Fibroblast of upper back skin (primary cell): ENCODE measurements at regions not wholly inside any gene's neighbourhood (a gene's known extent, or its start where the extent isn't known, plus 50 kb on each side); places are given as distances from the start of the nearest gene placed in this dataset.
"Not testable (repeated sequence)": the region's sequence is repeated elsewhere in the genome, so short reads cannot be mapped to it uniquely, and the experiment has no call there.

Experiments used
- DNase-seq: peaks from one replicate; pipeline ENCODE4 v3.0.0-alpha.2; 2013

DNA sequence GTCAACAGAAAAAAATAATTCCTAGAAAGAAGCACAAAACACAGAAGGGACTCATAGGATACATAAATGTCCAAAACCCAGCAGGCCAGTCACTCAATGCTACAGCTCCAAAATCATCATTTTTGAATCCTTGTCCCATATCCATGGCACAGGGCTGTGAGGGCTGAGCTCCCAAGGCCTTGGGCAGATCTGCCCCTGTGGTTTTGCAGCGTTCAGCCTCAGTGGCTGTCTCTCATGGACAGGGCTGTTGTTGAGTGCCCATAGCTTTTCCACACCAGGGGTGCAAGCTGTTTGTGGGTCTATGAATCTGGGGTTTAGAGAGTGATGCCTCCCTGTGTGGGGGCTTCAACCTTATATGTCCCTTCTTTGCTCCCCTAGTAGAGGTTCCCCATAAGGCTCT is 243.2 kb downstream of the CWH43 start:
- DNase-seq = not testable (repeated sequence)

DNA sequence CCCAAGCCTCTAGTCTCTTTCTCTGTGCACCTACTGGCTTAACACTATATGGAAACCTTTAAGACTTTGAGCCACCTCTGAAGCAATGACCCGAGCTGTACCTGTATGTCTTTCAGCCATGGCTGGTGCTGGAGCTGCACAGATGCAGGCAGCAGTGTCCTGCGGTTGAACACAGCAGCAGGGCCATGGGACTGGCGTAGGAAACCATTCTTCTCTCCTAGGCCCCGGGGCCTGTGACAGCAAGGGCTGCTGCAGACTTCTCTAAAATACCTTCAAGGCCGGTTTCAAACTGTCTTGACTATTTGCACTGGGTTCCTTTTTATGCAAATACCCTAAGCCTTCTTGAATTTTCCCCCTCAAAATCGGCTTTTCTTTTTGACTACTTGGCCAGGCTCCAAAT is 243.6 kb downstream of the CWH43 start:
- not testable (repeated sequence) for DNase-seq

DNA sequence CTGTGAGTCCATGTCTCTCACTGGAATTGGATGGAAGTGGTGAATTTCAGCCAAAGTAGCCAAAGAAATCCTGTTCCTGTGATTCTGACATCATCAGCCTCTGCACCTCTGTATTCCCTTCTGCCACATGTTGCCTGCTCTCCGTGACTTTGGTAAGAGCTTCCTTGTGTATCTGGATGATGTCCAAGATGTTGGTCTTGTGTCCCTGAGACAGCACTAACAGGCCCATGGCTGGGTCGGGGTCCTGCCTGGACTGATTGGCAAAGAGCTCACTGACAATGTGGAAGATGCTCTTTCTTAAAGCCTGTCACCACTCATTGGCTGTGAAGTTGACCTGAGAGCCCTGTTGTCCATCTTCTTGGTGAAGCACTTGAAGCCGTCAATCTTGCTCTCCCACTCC is 247.3 kb downstream of the CWH43 start:
- not testable (repeated sequence) for DNase-seq

DNA sequence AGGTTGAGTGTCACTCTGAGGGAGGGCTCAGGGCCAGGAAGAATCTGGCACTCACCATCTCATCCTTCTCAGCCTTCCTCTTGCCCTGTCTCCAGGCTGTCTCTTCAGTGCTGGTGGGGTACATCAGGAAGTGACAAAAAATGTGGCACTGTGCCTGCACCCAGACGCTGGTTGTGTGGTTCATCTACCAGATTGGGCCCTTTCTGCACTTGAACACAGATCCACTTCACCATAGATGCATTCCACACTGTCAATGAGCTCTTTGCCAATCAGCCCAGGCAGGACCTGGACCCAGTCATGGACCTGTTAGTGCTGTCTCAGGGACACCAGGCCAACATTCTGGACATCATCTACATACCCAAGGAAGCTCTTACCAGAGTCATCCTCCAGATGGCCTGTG is 247.7 kb downstream of the CWH43 start:
- not testable (repeated sequence) for DNase-seq

DNA sequence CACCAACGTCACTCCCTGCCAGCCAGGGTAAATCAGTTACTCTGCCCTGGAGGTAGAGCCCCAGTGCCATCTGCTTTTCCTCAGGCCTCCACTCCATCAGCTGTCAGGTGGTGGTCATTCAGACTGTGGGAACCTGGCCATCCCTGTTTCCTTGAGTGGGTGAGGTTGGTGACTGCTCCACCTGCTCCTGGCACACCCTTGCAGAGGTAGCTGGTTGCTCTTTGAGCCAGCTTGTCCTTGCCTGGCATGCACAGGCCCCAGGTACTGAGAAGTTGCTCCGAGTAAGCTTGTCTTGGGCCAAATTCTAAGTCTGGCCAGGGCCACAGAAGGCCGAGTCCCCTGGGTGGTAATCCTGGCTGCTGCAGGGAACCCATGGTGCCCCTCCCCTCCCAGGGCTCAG is 248.3 kb downstream of the CWH43 start:
- DNase-seq = not testable (repeated sequence)

DNA sequence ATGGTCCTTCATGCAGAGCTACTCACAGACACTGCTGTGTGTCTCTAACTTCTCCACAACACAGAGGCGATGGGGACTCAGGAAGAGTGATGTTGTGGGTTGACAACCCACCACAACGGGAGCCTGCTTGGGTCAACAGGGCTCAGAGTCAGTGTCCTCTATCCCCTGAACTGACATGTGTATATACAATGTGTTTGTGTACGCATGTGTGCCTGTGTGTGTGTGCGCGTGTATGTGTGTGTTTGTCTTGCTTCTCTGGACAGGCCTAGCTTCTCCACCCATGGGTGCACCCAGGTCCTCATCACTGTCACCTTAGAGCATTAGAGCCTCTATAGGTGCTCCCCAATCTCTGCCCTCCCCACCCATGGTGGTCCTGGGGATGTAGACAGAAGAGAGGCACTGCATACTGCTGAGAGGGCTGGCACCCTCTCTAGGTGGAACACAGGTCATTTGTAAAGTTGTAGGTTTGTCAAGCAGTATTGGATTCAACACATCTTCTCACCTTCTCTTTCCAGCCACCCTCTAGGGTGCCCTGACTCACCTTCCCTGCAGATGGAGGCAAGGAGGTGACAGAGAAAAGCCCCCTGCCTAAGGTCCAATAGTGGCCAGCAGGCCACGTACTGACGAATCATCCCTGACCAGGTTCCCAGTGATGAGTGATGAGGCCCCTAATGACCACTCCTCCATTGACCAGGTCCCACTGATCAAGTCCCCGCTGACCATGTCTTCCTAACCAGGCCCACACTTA is 249.5 kb downstream of the CWH43 start:
- not testable (repeated sequence) for DNase-seq

DNA sequence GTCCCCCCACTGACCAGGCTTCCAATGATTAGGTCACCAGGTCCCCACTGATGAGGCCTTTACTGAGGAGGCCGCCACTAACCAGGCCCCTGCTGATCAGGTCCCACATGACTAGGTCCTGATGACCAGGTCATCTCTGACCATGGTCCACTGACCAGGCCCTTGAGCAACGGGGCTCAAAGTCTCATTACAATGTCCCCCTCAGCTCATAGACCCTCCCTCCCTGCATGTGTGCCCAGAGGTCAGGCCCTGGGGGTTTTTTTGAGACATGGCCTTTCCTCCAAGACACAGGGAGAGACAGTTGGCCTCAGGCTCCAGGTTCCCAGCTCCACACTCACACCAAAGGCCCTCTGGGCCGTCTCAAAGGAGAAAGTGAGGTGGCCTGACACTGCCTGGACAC is 250.4 kb downstream of the CWH43 start:
- not testable (repeated sequence) for DNase-seq

DNA sequence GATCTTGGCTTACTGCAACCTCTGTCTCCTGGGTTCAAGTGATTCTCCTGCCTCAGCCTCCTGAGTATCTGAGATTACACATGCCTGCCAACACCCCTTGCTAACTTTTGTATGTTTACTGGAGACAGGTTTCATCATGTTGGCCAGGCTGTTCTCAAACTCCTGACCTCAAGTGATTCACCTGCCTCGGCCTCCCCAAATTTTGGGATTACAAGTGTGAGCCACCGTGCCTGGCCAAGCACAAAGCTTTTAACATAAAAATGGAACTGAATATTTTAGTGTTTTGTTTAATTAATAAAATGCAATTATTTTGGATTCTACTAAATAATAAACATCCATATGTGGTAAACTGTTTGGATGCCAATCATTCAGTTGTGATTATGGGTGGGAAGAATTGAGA is 255.2 kb downstream of the CWH43 start:
- DNase-seq = not testable (repeated sequence)

DNA sequence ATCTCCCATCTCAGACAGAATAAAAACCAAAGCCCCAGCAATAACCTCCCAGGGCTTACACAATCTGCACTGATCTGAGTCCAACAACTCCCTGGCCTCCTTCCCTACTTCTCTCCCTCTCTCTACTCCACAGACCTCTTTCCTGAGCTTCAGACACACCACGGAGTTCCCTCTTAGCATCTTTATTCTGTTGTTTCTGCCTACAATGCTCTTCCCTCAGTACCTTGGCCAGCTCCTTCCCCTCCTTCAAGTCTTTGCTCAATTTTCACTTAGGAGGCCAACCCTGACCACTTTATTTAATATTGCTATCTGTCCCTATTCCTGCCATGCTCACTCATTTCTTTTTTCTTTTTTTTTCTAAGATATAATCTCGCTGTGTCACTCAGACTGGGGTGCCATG is 276.7 kb downstream of the CWH43 start:
- not testable (repeated sequence) for DNase-seq

DNA sequence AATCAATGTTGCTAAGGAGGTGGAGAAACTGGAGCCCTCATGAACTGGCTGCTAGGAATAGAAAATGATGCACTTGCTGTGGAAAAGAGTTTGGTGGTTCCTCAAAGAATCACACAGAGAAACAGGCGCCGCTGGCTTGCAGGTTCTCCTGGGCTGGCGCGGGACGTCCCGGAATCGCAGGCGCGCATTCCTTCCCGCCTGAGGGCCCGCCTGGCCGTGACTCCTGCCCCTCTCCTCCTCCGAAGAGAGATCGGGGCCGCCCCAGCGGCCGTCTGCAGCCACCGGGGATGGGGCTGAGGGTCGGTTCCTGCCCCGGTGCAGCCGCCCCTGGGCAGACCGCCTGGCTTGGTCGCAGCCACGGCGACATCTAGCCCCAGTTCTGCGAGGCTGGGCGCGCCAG is 284.4 kb downstream of the CWH43 start:
- not testable (repeated sequence) for DNase-seq

DNA sequence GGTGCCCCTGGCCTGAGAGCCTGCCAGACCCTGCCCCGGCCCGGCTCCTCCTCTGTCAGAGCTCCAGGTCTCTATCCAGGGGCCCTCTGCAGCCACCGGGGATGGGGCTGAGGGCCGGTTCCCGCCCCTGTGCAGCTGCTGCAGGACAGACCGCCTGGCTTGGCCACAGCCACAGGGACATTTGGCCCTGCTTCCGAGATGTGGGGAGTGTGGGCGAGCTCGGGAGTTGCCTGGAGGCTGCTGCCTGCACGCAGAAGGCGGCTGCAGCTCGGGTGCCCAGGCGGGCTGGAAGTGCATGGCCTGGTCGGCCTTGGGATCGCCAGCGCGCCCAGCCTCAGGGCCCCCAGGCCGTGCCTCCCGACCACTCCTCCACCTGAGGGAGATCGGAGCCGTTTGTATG is 284.8 kb downstream of the CWH43 start:
- DNase-seq = not testable (repeated sequence)

DNA sequence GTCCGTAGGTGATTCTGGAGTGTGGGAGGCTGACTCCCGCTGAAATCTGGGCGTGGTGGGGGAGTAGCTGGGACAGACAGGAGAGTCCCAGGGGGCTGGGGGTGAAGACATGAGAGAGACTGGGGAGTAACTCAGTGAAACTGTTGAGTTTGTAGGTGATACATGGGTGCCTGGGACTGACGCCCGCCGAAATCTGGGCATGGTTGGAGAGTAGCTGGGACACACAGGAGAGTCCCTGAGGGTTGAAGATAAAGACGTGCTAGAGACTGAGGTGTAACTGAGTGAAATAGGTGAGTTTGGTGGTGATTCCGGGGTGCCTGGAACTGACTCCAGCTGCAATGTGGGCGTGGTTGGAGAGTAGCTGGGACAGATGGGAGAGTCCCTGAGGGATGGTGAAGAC is 299.8 kb downstream of the CWH43 start:
- not testable (repeated sequence) for DNase-seq

DNA sequence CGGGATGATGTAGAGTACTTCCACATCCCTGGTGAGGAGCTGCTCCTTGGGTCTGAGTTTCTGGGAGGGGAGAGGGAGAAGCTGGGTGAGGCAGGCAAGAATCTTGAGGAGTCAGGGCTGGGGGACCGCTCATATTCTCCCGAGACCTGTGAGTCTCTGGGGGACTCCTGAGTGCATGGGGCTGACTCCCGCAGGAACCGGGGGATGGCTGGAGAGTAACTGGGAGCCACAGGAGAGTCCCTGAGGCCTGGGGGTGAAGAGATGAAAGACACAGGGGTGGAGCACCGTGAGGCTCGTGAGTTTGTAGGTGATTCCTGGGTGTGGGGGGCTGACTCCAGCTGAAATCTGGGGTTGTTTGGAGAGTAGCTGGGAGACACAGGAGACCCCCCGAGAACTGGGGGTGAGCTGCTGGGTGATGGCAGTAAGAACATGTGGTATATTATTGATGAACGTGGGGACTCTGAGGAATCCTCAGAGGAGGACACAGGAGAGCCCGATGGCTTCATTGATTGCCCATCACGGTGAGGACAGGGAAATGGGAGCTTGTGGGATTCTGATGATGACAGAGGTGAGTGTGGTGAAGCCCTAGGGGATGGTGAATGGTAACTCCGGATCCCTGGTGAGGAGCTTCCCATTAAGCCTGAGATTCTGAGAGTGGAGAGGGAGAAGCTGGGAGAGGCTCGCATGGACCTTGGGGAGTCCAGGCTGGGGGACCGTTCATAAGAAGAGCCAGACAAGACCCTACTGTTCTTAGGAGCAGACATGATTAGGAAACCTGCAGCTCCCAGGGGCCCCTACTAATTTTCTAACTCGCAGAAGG is 301.1 kb downstream of the CWH43 start:
- not testable (repeated sequence) for DNase-seq

DNA sequence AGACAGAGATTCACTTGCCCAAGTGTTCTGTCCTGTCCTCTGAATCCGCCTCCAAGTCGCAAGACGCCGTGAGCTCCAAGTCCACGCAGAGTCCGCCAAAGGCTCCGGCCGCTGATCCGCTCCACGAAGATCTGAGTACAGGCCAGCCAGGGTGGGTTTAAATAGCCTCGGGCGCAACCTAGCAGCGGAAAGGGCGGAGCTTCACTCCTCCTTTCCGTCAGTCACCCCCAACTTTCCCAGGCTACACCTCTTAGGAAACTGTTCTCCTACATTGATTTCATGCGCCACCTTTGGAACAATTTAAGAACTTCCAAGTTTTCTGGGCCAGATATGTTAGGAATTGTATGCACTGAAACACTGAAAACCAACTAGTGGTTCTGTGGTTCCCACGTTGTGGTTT is 301.8 kb downstream of the CWH43 start:
- DNase-seq = not testable (repeated sequence)

DNA sequence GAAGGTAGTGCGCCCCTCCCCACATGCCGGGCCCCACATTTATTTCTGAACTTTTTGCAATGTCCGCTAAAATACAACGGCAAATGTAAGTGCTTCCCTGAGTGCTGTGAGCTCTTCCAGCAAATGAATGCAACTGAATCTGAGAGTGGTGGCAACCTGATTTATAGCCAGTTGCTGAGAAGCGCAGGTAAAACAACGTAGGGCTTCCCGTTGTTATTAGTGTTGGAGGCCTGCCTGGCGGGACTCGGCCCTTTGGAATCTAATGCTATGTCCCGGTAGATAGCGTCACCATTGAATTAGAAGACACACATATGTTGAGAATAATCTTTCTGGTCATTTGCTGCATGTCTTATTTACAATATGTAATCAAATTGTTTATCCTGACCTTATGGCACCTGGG is 302.7 kb downstream of the CWH43 start:
- not testable (repeated sequence) for DNase-seq

DNA sequence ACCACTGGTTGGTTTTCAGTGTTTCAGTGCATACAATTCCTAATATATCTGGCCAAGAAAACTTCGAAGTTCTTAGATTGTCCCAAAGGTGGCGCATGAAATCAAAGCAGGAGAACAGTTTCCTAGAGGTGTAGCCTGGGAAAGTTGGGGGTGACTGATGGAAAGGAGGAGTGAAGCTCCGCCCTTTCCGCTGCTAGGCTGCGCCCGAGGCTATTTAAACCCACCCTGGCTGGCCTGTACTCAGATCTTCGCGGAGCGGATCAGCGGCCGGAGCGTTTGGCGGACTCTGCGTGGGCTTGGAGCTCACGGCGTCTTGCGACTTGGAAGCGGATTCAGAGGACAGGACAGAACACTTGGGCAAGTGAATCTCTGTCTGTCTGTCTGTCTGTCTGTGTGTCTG is 328.7 kb downstream of the CWH43 start:
- not testable (repeated sequence) for DNase-seq

DNA sequence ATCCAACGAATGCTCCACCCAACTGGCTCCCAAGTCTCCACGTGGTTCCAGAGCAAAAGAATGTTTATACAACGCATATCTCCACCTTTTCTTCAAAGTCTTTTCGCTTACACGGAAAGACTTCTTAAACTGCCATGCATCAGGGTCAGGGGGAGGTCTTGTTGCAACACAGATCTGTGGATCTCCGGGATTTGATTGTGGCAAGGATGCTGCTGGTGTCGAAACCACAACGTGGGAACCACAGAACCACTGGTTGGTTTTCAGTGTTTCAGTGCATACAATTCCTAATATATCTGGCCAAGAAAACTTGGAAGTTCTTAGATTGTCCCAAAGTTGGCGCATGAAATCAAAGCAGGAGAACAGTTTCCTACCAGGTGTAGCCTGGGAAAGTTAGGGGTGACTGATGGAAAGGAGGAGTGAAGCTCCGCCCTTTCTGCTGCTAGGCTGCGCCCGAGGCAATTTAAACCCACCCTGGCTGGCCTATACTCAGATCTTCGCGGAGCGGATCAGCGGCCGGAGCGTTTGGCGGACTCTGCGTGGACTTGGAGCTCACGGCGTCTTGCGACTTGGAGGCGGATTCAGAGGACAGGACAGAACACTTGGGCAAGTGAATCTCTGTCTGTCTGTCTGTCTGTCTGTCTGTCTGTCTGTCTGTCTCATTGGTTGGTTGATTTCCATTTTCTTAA is 334.8 kb downstream of the CWH43 start:
- not testable (repeated sequence) for DNase-seq

DNA sequence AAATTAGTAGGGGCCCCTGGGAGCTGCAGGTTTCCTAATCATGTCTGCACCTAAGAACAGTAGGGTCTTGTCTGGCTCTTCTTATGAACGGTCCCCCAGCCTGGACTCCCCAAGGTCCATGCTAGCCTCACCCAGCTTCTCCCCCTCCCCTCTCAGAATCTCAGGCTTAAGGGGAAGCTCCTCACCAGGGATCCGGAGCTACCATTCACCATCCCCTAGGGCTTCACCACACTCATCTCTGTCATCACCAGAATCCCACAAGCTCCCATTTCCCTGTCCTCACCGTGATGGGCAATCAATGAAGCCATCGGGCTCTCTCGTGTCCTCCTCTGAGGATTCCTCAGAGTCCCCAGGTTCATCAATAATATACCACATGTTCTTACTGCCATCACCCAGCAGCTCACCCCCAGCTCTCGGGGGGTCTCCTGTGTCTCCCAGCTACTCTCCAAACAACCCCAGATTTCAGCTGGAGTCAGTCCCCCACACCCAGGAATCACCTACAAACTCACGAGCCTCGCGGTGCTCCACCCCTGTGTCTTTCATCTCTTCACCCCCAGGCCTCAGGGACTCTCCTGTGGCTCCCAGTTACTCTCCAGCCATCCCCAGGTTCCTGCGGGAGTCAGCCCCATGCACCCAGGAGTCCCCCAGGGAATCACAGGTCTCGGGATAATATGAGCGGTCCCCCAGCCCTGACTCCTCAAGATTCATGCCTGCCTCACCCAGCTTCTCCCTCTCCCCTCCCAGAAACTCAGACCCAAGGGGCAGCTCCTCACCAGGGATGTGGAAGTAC is 335.6 kb downstream of the CWH43 start:
- DNase-seq = not testable (repeated sequence)

DNA sequence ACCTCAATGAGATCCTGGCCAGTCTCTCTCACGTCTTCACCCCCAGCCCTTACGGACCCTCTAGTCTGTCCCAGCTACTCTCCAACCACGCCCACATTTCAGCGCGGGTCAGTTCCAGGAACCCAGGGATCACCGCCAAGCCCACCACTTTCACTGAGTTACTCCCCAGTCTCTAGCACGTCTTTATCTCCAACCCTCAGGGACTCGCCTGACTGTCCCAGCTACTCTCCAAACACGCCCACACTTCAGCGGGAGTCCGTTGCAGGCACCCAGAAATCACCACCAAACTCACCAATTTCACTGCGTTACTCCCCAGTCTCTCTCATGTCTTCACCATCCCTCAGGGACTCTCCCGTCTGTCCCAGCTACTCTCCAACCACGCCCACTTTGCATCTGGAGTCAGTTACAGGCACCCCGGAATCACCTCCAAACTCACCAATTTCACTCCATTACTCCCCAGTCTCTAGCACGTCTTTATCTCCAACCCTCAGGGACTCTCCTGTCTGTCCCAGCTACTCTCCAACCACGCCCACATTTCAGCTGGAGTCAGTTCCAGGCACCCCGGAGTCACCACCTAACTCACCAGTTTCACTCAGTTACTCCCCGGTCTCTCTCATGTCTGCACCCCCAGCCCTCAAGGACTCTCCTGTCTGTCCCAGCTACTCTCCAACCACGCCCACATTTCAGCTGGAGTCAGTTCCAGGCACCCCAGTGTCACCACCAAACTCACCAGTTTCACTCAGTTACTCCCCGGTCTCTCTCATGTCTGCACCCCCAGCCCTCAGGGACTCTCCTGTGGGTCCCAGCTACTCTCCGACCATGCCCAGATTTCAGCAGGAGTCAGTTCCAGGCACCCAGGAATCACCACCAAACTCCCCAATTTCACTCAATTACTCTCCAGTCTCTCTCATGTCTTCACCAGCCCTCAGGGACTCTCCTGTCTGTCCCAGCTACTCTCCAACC is 336.8 kb downstream of the CWH43 start:
- not testable (repeated sequence) for DNase-seq

DNA sequence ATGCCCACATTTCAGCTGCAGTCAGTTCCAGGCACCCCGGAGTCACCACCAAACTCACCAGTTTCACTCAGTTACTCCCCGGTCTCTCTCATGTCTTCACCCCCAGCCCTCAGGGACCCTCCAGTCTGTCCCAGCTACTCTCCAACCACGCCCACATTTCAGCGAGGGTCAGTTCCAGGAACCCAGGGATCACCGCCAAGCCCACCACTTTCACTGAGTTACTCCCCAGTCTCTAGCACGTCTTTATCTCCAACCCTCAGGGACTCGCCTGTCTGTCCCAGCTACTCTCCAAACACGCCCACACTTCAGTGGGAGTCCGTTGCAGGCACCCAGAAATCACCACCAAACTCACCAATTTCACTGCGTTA is 337.5 kb downstream of the CWH43 start:
- DNase-seq = not testable (repeated sequence)
